NT2/D1 (cell line): ENCODE measurements at regions not wholly inside any gene's neighbourhood (a gene's known extent, or its start where the extent isn't known, plus 50 kb on each side); places are given as distances from the start of the nearest gene placed in this dataset.

Source experiments
- SUZ12 ChIP-seq: IDR thresholded peaks from 2 replicates; pipeline ENCODE4 v1.6.1; 2011; ENCODE audit not compliant: insufficient read length, insufficient read depth; ENCODE audit errors: extremely low read depth
- YY1 ChIP-seq: IDR thresholded peaks from 2 replicates; pipeline ENCODE4 v1.6.1; 2011; ENCODE audit not compliant: insufficient read length, insufficient read depth
- ZNF274 ChIP-seq: IDR thresholded peaks from 2 replicates; pipeline ENCODE4 v1.6.1; 2011; ENCODE audit warnings: mild to moderate bottlenecking, low read depth, low read length

- TF ChIP-seq SUZ12 (no peak), ZNF274 (no peak), YY1 (no peak)
Observed at GRCh38 chr3:8406479-8406878, 95.1 kb upstream of the LMCD1 start.
